PC-9 (cell line): ENCODE measurements at regions not wholly inside any gene's neighbourhood (a gene's known extent, or its start where the extent isn't known, plus 50 kb on each side); places are given as distances from the start of the nearest gene placed in this dataset.

ENCODE experiments used
- EZH2 ChIP-seq: fragments of 200-600 bp; sonication (generic); IDR thresholded peaks from 2 replicates; pipeline ENCODE4 v1.8.0; 2017; ENCODE audit warnings: antibody characterized with exemption, low read depth
- TF ChIP-seq, protein P1 (sequence below): fragments of 200-600 bp; sonication (generic); conservative IDR thresholded peaks from 2 replicates; pipeline ENCODE4 v1.6.1; 2017; ENCODE audit warnings: mixed run types, antibody characterized with exemption, mild to moderate bottlenecking, moderate library complexity

DNA sequence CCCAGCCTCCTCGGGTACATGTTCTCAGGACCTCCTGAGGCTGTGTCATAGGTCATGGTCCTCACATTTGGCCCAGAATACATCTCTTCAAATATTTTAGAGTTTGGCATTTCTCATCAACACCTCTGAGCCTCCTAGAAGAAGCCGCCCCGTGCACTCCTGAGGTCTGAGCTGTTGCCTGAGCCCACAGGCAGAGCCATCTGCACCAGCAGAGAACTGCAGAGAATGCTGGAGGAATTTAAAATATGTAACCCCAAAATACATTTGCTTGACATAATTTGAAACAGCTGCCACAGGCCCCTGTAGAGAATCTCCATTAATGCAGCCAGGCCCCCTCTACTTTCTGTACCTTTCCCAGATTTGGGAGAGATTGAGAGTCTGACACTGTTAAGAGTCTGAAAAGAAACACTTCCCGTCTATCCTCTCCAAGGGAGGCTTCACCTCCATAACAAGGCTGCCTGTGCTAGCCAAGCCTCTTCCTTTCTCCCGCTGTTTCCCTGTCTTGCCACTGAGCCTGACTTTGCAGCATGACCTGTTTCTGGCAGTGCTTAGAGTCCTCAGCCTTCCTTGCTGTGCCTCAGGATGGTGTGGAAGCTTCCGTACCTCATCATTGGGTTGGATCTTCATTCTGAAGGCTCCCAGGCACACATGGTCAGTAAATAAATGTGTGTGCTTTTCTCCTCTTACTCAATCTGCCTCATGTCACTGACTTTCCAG, 95.4 kb upstream of the SFSWAP start:
- TF ChIP-seq, protein P1, sequence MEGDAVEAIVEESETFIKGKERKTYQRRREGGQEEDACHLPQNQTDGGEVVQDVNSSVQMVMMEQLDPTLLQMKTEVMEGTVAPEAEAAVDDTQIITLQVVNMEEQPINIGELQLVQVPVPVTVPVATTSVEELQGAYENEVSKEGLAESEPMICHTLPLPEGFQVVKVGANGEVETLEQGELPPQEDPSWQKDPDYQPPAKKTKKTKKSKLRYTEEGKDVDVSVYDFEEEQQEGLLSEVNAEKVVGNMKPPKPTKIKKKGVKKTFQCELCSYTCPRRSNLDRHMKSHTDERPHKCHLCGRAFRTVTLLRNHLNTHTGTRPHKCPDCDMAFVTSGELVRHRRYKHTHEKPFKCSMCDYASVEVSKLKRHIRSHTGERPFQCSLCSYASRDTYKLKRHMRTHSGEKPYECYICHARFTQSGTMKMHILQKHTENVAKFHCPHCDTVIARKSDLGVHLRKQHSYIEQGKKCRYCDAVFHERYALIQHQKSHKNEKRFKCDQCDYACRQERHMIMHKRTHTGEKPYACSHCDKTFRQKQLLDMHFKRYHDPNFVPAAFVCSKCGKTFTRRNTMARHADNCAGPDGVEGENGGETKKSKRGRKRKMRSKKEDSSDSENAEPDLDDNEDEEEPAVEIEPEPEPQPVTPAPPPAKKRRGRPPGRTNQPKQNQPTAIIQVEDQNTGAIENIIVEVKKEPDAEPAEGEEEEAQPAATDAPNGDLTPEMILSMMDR = no peak
- no peak for TF ChIP-seq EZH2
